Pancreas (tissue), 10 donors: ENCODE measurements at regions not wholly inside any gene's neighbourhood (a gene's known extent, or its start where the extent isn't known, plus 50 kb on each side); places are given as distances from the start of the nearest gene placed in this dataset.

Experiments
- ATAC-seq, 4 donors: fragments of 200-7000 bp; cut with Tn5 transposase; one replicate each; pipeline versions ENCODE4 v1.8.0 to v1.9.1; 2020; ENCODE audit warnings: mild to moderate bottlenecking in 4 of 4, moderate library complexity in 4 of 4
- DNase-seq, 6 donors: peaks; one replicate each; pipeline ENCODE4 v3.0.0-alpha.2; 2020
- FAIRE-seq: peaks from 2 replicates; lab custom pipeline; 2012; peaks lifted over from hg19 to GRCh38; lab: Jason Lieb, UNC
- H3K27ac ChIP-seq, 4 donors: fragments of 200-600 bp; sonication (generic); 1 replicate in 3 of 4; 2 replicates in 1 of 4; pipeline versions ENCODE4 v1.5.0 to v1.8.0; 2020
- H3K27me3 ChIP-seq, 4 donors: fragments of 200-600 bp; one replicate each; pipeline ENCODE4 v1.8.0; 2021
- H3K36me3 ChIP-seq, 3 donors: fragments of 200-600 bp; sonication (generic) in 1 of 3; one replicate each; pipeline versions ENCODE4 v1.5.0 to v1.8.0; 2020 to 2021
- H3K4me1 ChIP-seq, 3 donors: fragments of 200-600 bp; one replicate each; pipeline ENCODE4 v1.8.0; 2021
- H3K4me3 ChIP-seq, 4 donors: fragments of 200-600 bp; sonication (generic) in 2 of 4; one replicate each; pipeline versions ENCODE4 v1.5.0 to v1.8.0; 2020 to 2021
- H3K9me3 ChIP-seq, 4 donors: fragments of 200-600 bp; one replicate each; pipeline ENCODE4 v1.8.0; 2021
- CTCF ChIP-seq, 4 donors: fragments of 200-600 bp; sonication (generic) in 3 of 4; IDR thresholded peaks; one replicate each; pipeline versions ENCODE4 v1.5.0 to v1.8.0; 2021; ENCODE audit warnings: antibody characterized with exemption in 4 of 4
- WGBS, 2 donors: extraction: QIAGEN DNeasy Blood & Tissue Kit; methylation state at CpG; one replicate each; pipeline ENCODE4 v1.1.7; 2013; 5-methylcytosine and 5-hydroxymethylcytosine counted together
- intact Hi-C, 3 donors: fragments of 100-400 bp; cut with DNase I; formaldehyde crosslinking; loops; one replicate each; pipeline versions ENCODE4 v1.11.1 to v1.14.2; 2022
- donor health status: healthy with polysubstance abuse.
- donor health status: DM: no; HTN: no; CAD: no; lungs with moderate emphysema.
- donor health status: DM: no; HTN: no; CAD: no.
- donor health status: control.
- donor health status: control.
- donor health status: Bipolar disorder and iron deficiency.
- donor health status: DM: yes; HTN: yes; CAD: no.
- donor health status: DM: no; HTN: no; CAD: no.
- donor health status: DM: no; HTN: no; CAD: no.
- donor health status: DM: yes; HTN: yes; CAD: no.

GRCh38 chr5:108556441-108557145 is 174.7 kb upstream of the FBXL17 start:
- no peak for ATAC-seq
- Histone ChIP-seq H3K9me3 (no peaks in the 10 kb centered on the region), H3K27ac (no peak overlapping the region), H3K36me3 (no peaks in the 10 kb centered on the region), H3K4me3 (no peak overlapping the region), H3K27me3 (no peaks in the 10 kb centered on the region), H3K4me1 (no peaks in the 10 kb centered on the region)
- 45 to 53% methylated on average over 5 of the region's 5 CpGs for WGBS, 2 donors
- TF ChIP-seq CTCF (IDR thresholded peaks at IDR 0.05): no peak
- no peak for FAIRE-seq
- no peak for DNase-seq
- intact Hi-C loops: no loop called here

- FAIRE-seq: no peak
- H3K27ac ChIP-seq: no peak overlapping the region
- no peak for TF ChIP-seq CTCF (IDR thresholded peaks at IDR 0.05)
- intact Hi-C loops: no loop called here
- no peaks in the 10 kb centered on the region for H3K9me3 ChIP-seq
- 67 to 69% methylated on average over 10 of the region's 10 CpGs for WGBS, 2 donors
- no peaks in the 10 kb centered on the region for H3K4me1 ChIP-seq
- no peak for DNase-seq
- no peak overlapping the region for H3K4me3 ChIP-seq
- no peaks in the 10 kb centered on the region for H3K27me3 ChIP-seq
- ATAC-seq: no peak
- H3K36me3 ChIP-seq: no peaks in the 10 kb centered on the region
These were observed 167.0 kb upstream of the FBXL17 start for GRCh38 chr5:108548684-108549596.

GRCh38 chr5:108546939-108547338 is 165.0 kb upstream of the FBXL17 start:
- DNase-seq (no peak), FAIRE-seq (no peak), ATAC-seq (no peak)
- no peaks in the 10 kb centered on the region for H3K9me3 ChIP-seq
- H3K36me3 ChIP-seq: no peaks in the 10 kb centered on the region
- no peak for TF ChIP-seq CTCF (IDR thresholded peaks at IDR 0.05)
- no peak overlapping the region for H3K27ac ChIP-seq
- H3K27me3 ChIP-seq: no peaks in the 10 kb centered on the region
- whole genome bisulfite sequencing, 2 donors: 71 to 87% methylated on average over 6 of the region's 6 CpGs
- H3K4me3 ChIP-seq: no peak overlapping the region
- intact Hi-C loops: no loop called here
- H3K4me1 ChIP-seq: no peaks in the 10 kb centered on the region

- FAIRE-seq: no peak
These were observed 163.4 kb upstream of the FBXL17 start for GRCh38 chr5:108545301-108545700.

More at GRCh38 chr5:108545301-108545700, 163.4 kb upstream of the FBXL17 start:
- Histone ChIP-seq H3K4me1 (no peaks in the 10 kb centered on the region), H3K9me3 (no peaks in the 10 kb centered on the region), H3K36me3 (no peaks in the 10 kb centered on the region), H3K27ac (no peak overlapping the region), H3K27me3 (no peaks in the 10 kb centered on the region), H3K4me3 (no peak overlapping the region)
- WGBS, 2 donors: 0 to 37% methylated on average over 1 of the region's 1 CpG
- TF ChIP-seq CTCF (IDR thresholded peaks at IDR 0.05): no peak
- ATAC-seq (no peak), DNase-seq (no peak)
- intact Hi-C loops: no loop called here
